Parathyroid adenoma (tissue), 2 donors: ENCODE measurements at regions not wholly inside any gene's neighbourhood (a gene's known extent, or its start where the extent isn't known, plus 50 kb on each side); places are given as distances from the start of the nearest gene placed in this dataset.

Experiments
- H2AFZ ChIP-seq: fragments of 300-600 bp; sonication (generic); one replicate; pipeline ENCODE4 v1.7.0; 2017; ENCODE audit warnings: antibody characterized with exemption, mild to moderate bottlenecking
- H3K27ac ChIP-seq: fragments of 300-600 bp; sonication (generic); one replicate; pipeline ENCODE4 v1.7.0; 2017
- H3K27me3 ChIP-seq: fragments of 300-600 bp; sonication (generic); one replicate; pipeline ENCODE4 v1.7.0; 2017; ENCODE audit warnings: low read length; ENCODE audit not compliant: control insufficient read depth, insufficient read depth
- H3K36me3 ChIP-seq: fragments of 300-600 bp; sonication (generic); one replicate; pipeline ENCODE4 v1.7.0; 2017; ENCODE audit warnings: low read length; ENCODE audit not compliant: control insufficient read depth, insufficient read depth
- H3K4me1 ChIP-seq: fragments of 300-600 bp; sonication (generic); one replicate; pipeline ENCODE4 v1.7.0; 2017; ENCODE audit warnings: control low read depth
- H3K4me2 ChIP-seq: fragments of 300-600 bp; sonication (generic); one replicate; pipeline ENCODE4 v1.7.0; 2017; ENCODE audit warnings: low read length
- H3K4me3 ChIP-seq: fragments of 300-600 bp; sonication (generic); one replicate; pipeline ENCODE4 v1.7.0; 2017; ENCODE audit warnings: low read depth, low read length
- H3K79me2 ChIP-seq: fragments of 300-600 bp; sonication (generic); one replicate; pipeline ENCODE4 v1.7.0; 2017; ENCODE audit warnings: control low read depth
- H3K9ac ChIP-seq: fragments of 300-600 bp; sonication (generic); one replicate; pipeline ENCODE4 v1.7.0; 2017; ENCODE audit warnings: mild to moderate bottlenecking
- H3K9me3 ChIP-seq: fragments of 300-600 bp; sonication (generic); one replicate; pipeline ENCODE4 v1.7.0; 2017; ENCODE audit warnings: low read length; ENCODE audit not compliant: control insufficient read depth
- CTCF ChIP-seq: fragments of 300-600 bp; sonication (generic); IDR thresholded peaks from one replicate; pipeline ENCODE4 v1.7.0; 2017; ENCODE audit warnings: antibody characterized with exemption, mild to moderate bottlenecking
- donor health status: primary hyperparathyroidism.

GRCh38 chr15:39193611-39194010, 387.3 kb upstream of the THBS1 start:
- H3K4me2 ChIP-seq: no peak overlapping the region
- no peaks in the 10 kb centered on the region for H3K9me3 ChIP-seq
- TF ChIP-seq CTCF: no peak
- no peaks in the 10 kb centered on the region for H3K27me3 ChIP-seq
- no peak overlapping the region for H3K27ac ChIP-seq
- no peaks in the 10 kb centered on the region for H3K4me1 ChIP-seq
- H3K36me3 ChIP-seq: no peaks in the 10 kb centered on the region
- H3K79me2 ChIP-seq: no peaks in the 10 kb centered on the region
- H3K9ac ChIP-seq: no peak overlapping the region
- H3K4me3 ChIP-seq: no peak overlapping the region
- H2AFZ ChIP-seq: no peak overlapping the region

- H3K79me2 ChIP-seq: no peaks in the 10 kb centered on the region
- H3K4me1 ChIP-seq: no peaks in the 10 kb centered on the region
- H3K27me3 ChIP-seq: no peaks in the 10 kb centered on the region
- H3K4me2 ChIP-seq: no peak overlapping the region
- H3K27ac ChIP-seq: no peak overlapping the region
- H3K9ac ChIP-seq: no peak overlapping the region
- no peaks in the 10 kb centered on the region for H3K36me3 ChIP-seq
- no peak for TF ChIP-seq CTCF
- H2AFZ ChIP-seq: no peak overlapping the region
- H3K4me3 ChIP-seq: no peak overlapping the region
- H3K9me3 ChIP-seq: no peaks in the 10 kb centered on the region
Measured at GRCh38 chr15:39194106-39194830, 386.6 kb upstream of the THBS1 start.

- no peak for TF ChIP-seq CTCF
- Histone ChIP-seq H3K9me3 (no peaks in the 10 kb centered on the region), H3K4me3 (no peak overlapping the region), H3K27me3 (no peaks in the 10 kb centered on the region), H3K27ac (no peak overlapping the region), H3K79me2 (no peaks in the 10 kb centered on the region), H3K4me1 (no peaks in the 10 kb centered on the region), H3K4me2 (no peak overlapping the region), H3K36me3 (no peaks in the 10 kb centered on the region), H3K9ac (no peak overlapping the region), H2AFZ (no peak overlapping the region)
Measured at GRCh38 chr15:39195961-39196486, 384.9 kb upstream of the THBS1 start.

GRCh38 chr15:39198044-39199000, 382.6 kb upstream of the THBS1 start:
- H2AFZ ChIP-seq: no peak overlapping the region
- H3K4me2 ChIP-seq: no peak overlapping the region
- H3K4me1 ChIP-seq: no peaks in the 10 kb centered on the region
- H3K27me3 ChIP-seq: no peaks in the 10 kb centered on the region
- no peak overlapping the region for H3K9ac ChIP-seq
- TF ChIP-seq CTCF: no peak
- H3K27ac ChIP-seq: no peak overlapping the region
- no peak overlapping the region for H3K4me3 ChIP-seq
- H3K9me3 ChIP-seq: no peaks in the 10 kb centered on the region
- no peaks in the 10 kb centered on the region for H3K79me2 ChIP-seq
- H3K36me3 ChIP-seq: no peaks in the 10 kb centered on the region
